IPS-18c (cell line): ENCODE measurements at regions not wholly inside any gene's neighbourhood (a gene's known extent, or its start where the extent isn't known, plus 50 kb on each side); places are given as distances from the start of the nearest gene placed in this dataset.
A peak's percentile ranks its signal among the peaks of the same experiment; 100 is the strongest.
"Not testable (repeated sequence)": the region's sequence is repeated elsewhere in the genome, so short reads cannot be mapped to it uniquely, and the experiment has no call there.

Experiments used
- H3K4me3 ChIP-seq: 2 replicates; pipeline ENCODE4 v1.7.0; 2013; ENCODE audit warnings: low read depth, mild to moderate bottlenecking, low read length, moderate library complexity; ENCODE audit not compliant: insufficient read depth
- H3K9me3 ChIP-seq: one replicate; pipeline ENCODE4 v1.6.1; 2013; ENCODE audit warnings: mild to moderate bottlenecking, low read length, moderate library complexity; ENCODE audit not compliant: control insufficient read depth, insufficient read depth

GRCh38 chr6:160883560-160883959, 108.0 kb upstream of the MAP3K4 start:
- Histone ChIP-seq H3K4me3 (peak overlapping the region; percentile 29; the same call in 1 of the 2 replicates), H3K9me3 (no peaks in the 10 kb centered on the region)

GRCh38 chr6:160883999-160884398, 107.6 kb upstream of the MAP3K4 start:
- Histone ChIP-seq H3K4me3 (peak overlapping the region; percentile 38), H3K9me3 (no peaks in the 10 kb centered on the region)

GRCh38 chr6:160889148-160889547, 102.4 kb upstream of the MAP3K4 start:
- H3K4me3 ChIP-seq, H3K9me3 ChIP-seq: not testable (repeated sequence)

- no peaks in the 10 kb centered on the region for H3K9me3 ChIP-seq
- H3K4me3 ChIP-seq: no peak overlapping the region
Measured at GRCh38 chr6:160891690-160892089, 99.9 kb upstream of the MAP3K4 start.

- Histone ChIP-seq H3K9me3 (no peaks in the 10 kb centered on the region), H3K4me3 (no peak overlapping the region)
Measured at GRCh38 chr6:160895562-160895961, 96.0 kb upstream of the MAP3K4 start.

- H3K4me3 ChIP-seq: no peak overlapping the region
- no peaks in the 10 kb centered on the region for H3K9me3 ChIP-seq
Measured at GRCh38 chr6:160899671-160900430, 91.7 kb upstream of the MAP3K4 start.

GRCh38 chr6:160911949-160912348, 79.6 kb upstream of the MAP3K4 start:
- Histone ChIP-seq H3K4me3 (no peak overlapping the region), H3K9me3 (no peaks in the 10 kb centered on the region)

- Histone ChIP-seq H3K9me3 (no peaks in the 10 kb centered on the region), H3K4me3 (no peak overlapping the region)
Measured at GRCh38 chr6:160912411-160912810, 79.2 kb upstream of the MAP3K4 start.

GRCh38 chr6:160917572-160917971, 74.0 kb upstream of the MAP3K4 start:
- Histone ChIP-seq H3K4me3 (no peak overlapping the region), H3K9me3 (peaks cover 10% of the 10 kb centered on the region)

GRCh38 chr6:160919723-160920440, 71.7 kb upstream of the MAP3K4 start:
- Histone ChIP-seq H3K4me3 (no peak overlapping the region), H3K9me3 (peaks cover 10% of the 10 kb centered on the region)

GRCh38 chr6:160921095-160921494, 70.5 kb upstream of the MAP3K4 start:
- Histone ChIP-seq H3K9me3 (peaks cover 10% of the 10 kb centered on the region), H3K4me3 (no peak overlapping the region)

- Histone ChIP-seq H3K9me3 (no peaks in the 10 kb centered on the region), H3K4me3 (no peak overlapping the region)
Measured at GRCh38 chr6:160926281-160927276, 65.0 kb upstream of the MAP3K4 start.

- Histone ChIP-seq H3K9me3 (no peaks in the 10 kb centered on the region), H3K4me3 (no peak overlapping the region)
Measured at GRCh38 chr6:160927416-160927815, 64.2 kb upstream of the MAP3K4 start.

GRCh38 chr6:160929361-160929760, 62.2 kb upstream of the MAP3K4 start:
- no peaks in the 10 kb centered on the region for H3K9me3 ChIP-seq
- H3K4me3 ChIP-seq: no peak overlapping the region

GRCh38 chr6:160929831-160930230, 61.7 kb upstream of the MAP3K4 start:
- no peaks in the 10 kb centered on the region for H3K9me3 ChIP-seq
- no peak overlapping the region for H3K4me3 ChIP-seq

GRCh38 chr6:160930547-160931377, 60.8 kb upstream of the MAP3K4 start:
- Histone ChIP-seq H3K9me3 (no peaks in the 10 kb centered on the region), H3K4me3 (peak overlapping the region; percentile 56)
